ENCODE measurements at regions not wholly inside any gene's neighbourhood (a gene's known extent, or its start where the extent isn't known, plus 50 kb on each side); places are given as distances from the start of the nearest gene placed in this dataset.

- Histone ChIP-seq H3K27me3 (ENCODE audit: control insufficient read depth in 2 of 2, insufficient read depth in 2 of 2, low read length in 2 of 2) (no peaks in the 10 kb centered on the region), H3K27ac (ENCODE audit: low read depth in 2 of 2, low read length in 2 of 2) (no peak overlapping the region), H3K9ac (ENCODE audit: low read depth in 1 of 2, low read length in 2 of 2) (no peak overlapping the region), H3K36me3 (ENCODE audit: control insufficient read depth in 2 of 2, insufficient read depth in 2 of 2, low read length in 2 of 2) (no peaks in the 10 kb centered on the region), H3K4me1 (ENCODE audit: control insufficient read depth in 2 of 2, insufficient read depth in 2 of 2, low read length in 2 of 2) (no peaks in the 10 kb centered on the region), H3K9me3 (ENCODE audit: control insufficient read depth in 2 of 2, low read length in 2 of 2) (no peaks in the 10 kb centered on the region), H3K4me3 (ENCODE audit: low read length in 2 of 2) (no peak overlapping the region)
These were observed 117.6 kb upstream of the CCN2 start for GRCh38 chr6:132068766-132069165.

GRCh38 chr6:132067286-132067685 lies 116.1 kb upstream of the CCN2 start:
- no peaks in the 10 kb centered on the region for H3K4me1 ChIP-seq (ENCODE audit: control insufficient read depth in 2 of 2, insufficient read depth in 2 of 2, low read length in 2 of 2)
- H3K36me3 ChIP-seq (ENCODE audit: control insufficient read depth in 2 of 2, insufficient read depth in 2 of 2, low read length in 2 of 2), result no peaks in the 10 kb centered on the region
- no peak overlapping the region for H3K9ac ChIP-seq (ENCODE audit: low read depth in 1 of 2, low read length in 2 of 2)
- no peaks in the 10 kb centered on the region for H3K27me3 ChIP-seq (ENCODE audit: control insufficient read depth in 2 of 2, insufficient read depth in 2 of 2, low read length in 2 of 2)
- H3K27ac ChIP-seq (ENCODE audit: low read depth in 2 of 2, low read length in 2 of 2), result no peak overlapping the region
- no peaks in the 10 kb centered on the region for H3K9me3 ChIP-seq (ENCODE audit: control insufficient read depth in 2 of 2, low read length in 2 of 2)
- H3K4me3 ChIP-seq (ENCODE audit: low read length in 2 of 2), result no peak overlapping the region

DNA sequence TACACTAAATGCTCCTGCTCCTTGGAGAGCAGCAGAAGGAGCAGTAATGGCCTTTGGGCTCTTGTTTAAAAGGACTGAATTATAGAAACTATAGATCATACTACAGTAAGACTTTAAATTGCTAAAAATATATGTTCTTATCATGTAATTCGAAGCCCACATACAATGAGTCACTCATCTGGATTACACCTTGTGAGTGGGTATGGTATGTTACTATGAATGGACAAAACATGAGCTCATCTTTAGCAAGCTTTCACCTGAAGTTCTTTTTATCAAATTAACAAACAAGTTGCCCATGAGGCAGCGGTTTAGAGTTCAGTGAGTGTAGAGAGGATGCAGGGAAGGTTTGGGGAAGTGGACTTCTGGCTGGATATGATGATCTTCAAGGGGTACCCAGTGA lies 114.4 kb upstream of the CCN2 start:
- Histone ChIP-seq H3K27me3 (ENCODE audit: control insufficient read depth in 2 of 2, insufficient read depth in 2 of 2, low read length in 2 of 2) (no peaks in the 10 kb centered on the region), H3K36me3 (ENCODE audit: control insufficient read depth in 2 of 2, insufficient read depth in 2 of 2, low read length in 2 of 2) (no peaks in the 10 kb centered on the region), H3K4me1 (ENCODE audit: control insufficient read depth in 2 of 2, insufficient read depth in 2 of 2, low read length in 2 of 2) (no peaks in the 10 kb centered on the region), H3K4me3 (ENCODE audit: low read length in 2 of 2) (no peak overlapping the region), H3K27ac (ENCODE audit: low read depth in 2 of 2, low read length in 2 of 2) (no peak overlapping the region), H3K9ac (ENCODE audit: low read depth in 1 of 2, low read length in 2 of 2) (no peak overlapping the region), H3K9me3 (ENCODE audit: control insufficient read depth in 2 of 2, low read length in 2 of 2) (no peaks in the 10 kb centered on the region)

DNA sequence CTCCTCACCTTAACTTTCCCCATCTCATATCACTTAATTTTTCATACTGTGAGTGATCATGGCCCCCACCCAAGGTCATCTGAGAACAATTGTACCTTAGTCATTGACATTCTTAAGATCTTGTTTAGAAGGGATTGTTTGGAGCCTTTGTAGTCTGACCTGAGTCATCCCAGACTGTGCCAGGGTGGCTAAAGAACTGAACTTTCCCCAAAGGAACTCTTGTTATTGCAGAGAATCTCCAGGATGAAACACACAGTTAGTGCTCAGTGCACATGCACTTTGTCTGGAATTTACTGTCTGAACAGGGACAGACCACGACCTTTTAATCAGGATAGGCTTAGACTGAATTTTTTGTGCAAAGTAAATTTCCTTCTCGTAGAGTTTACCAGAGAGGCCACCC lies 112.6 kb upstream of the CCN2 start:
- no peaks in the 10 kb centered on the region for H3K4me1 ChIP-seq (ENCODE audit: control insufficient read depth in 2 of 2, insufficient read depth in 2 of 2, low read length in 2 of 2)
- H3K27me3 ChIP-seq (ENCODE audit: control insufficient read depth in 2 of 2, insufficient read depth in 2 of 2, low read length in 2 of 2), result no peaks in the 10 kb centered on the region
- no peaks in the 10 kb centered on the region for H3K9me3 ChIP-seq (ENCODE audit: control insufficient read depth in 2 of 2, low read length in 2 of 2)
- no peak overlapping the region for H3K9ac ChIP-seq (ENCODE audit: low read depth in 1 of 2, low read length in 2 of 2)
- H3K27ac ChIP-seq (ENCODE audit: low read depth in 2 of 2, low read length in 2 of 2), result no peak overlapping the region
- H3K4me3 ChIP-seq (ENCODE audit: low read length in 2 of 2), result no peak overlapping the region
- H3K36me3 ChIP-seq (ENCODE audit: control insufficient read depth in 2 of 2, insufficient read depth in 2 of 2, low read length in 2 of 2), result no peaks in the 10 kb centered on the region

DNA sequence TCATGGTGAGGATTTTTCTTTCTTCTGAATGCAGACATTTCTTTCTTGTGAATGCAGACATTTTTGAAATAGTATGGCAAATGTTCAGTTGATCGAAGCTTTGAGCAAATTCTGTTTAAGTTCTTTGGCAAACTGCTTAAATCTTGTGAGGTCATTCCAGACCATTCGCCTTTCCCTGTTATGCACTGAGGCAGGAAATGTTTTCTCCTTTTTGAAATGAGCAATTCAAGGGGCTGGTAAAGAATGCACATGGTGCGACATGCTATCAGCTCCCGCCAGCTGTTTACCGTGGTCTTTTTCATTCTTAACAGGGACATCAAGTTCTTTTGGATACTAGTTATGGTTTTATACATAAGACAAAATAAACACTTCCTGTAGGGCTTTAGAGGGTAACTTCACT lies 112.0 kb upstream of the CCN2 start:
- no peak overlapping the region for H3K4me3 ChIP-seq (ENCODE audit: low read length in 2 of 2)
- H3K27me3 ChIP-seq (ENCODE audit: control insufficient read depth in 2 of 2, insufficient read depth in 2 of 2, low read length in 2 of 2), result no peaks in the 10 kb centered on the region
- no peaks in the 10 kb centered on the region for H3K9me3 ChIP-seq (ENCODE audit: control insufficient read depth in 2 of 2, low read length in 2 of 2)
- H3K9ac ChIP-seq (ENCODE audit: low read depth in 1 of 2, low read length in 2 of 2), result no peak overlapping the region
- no peaks in the 10 kb centered on the region for H3K36me3 ChIP-seq (ENCODE audit: control insufficient read depth in 2 of 2, insufficient read depth in 2 of 2, low read length in 2 of 2)
- H3K27ac ChIP-seq (ENCODE audit: low read depth in 2 of 2, low read length in 2 of 2), result no peak overlapping the region
- H3K4me1 ChIP-seq (ENCODE audit: control insufficient read depth in 2 of 2, insufficient read depth in 2 of 2, low read length in 2 of 2), result no peaks in the 10 kb centered on the region

GRCh38 chr6:132062626-132063025 lies 111.5 kb upstream of the CCN2 start:
- H3K9ac ChIP-seq (ENCODE audit: low read depth in 1 of 2, low read length in 2 of 2), result no peak overlapping the region
- H3K9me3 ChIP-seq (ENCODE audit: control insufficient read depth in 2 of 2, low read length in 2 of 2), result no peaks in the 10 kb centered on the region
- no peak overlapping the region for H3K4me3 ChIP-seq (ENCODE audit: low read length in 2 of 2)
- no peak overlapping the region for H3K27ac ChIP-seq (ENCODE audit: low read depth in 2 of 2, low read length in 2 of 2)
- H3K27me3 ChIP-seq (ENCODE audit: control insufficient read depth in 2 of 2, insufficient read depth in 2 of 2, low read length in 2 of 2), result no peaks in the 10 kb centered on the region
- no peaks in the 10 kb centered on the region for H3K36me3 ChIP-seq (ENCODE audit: control insufficient read depth in 2 of 2, insufficient read depth in 2 of 2, low read length in 2 of 2)
- H3K4me1 ChIP-seq (ENCODE audit: control insufficient read depth in 2 of 2, insufficient read depth in 2 of 2, low read length in 2 of 2), result no peaks in the 10 kb centered on the region

GRCh38 chr6:132061381-132061780 lies 110.2 kb upstream of the CCN2 start:
- no peak overlapping the region for H3K4me3 ChIP-seq (ENCODE audit: low read length in 2 of 2)
- H3K9ac ChIP-seq (ENCODE audit: low read depth in 1 of 2, low read length in 2 of 2), result no peak overlapping the region
- H3K4me1 ChIP-seq (ENCODE audit: control insufficient read depth in 2 of 2, insufficient read depth in 2 of 2, low read length in 2 of 2), result no peaks in the 10 kb centered on the region
- no peak overlapping the region for H3K27ac ChIP-seq (ENCODE audit: low read depth in 2 of 2, low read length in 2 of 2)
- H3K27me3 ChIP-seq (ENCODE audit: control insufficient read depth in 2 of 2, insufficient read depth in 2 of 2, low read length in 2 of 2), result no peaks in the 10 kb centered on the region
- no peaks in the 10 kb centered on the region for H3K36me3 ChIP-seq (ENCODE audit: control insufficient read depth in 2 of 2, insufficient read depth in 2 of 2, low read length in 2 of 2)
- H3K9me3 ChIP-seq (ENCODE audit: control insufficient read depth in 2 of 2, low read length in 2 of 2), result no peaks in the 10 kb centered on the region

GRCh38 chr6:132060591-132060990 lies 109.4 kb upstream of the CCN2 start:
- Histone ChIP-seq H3K27ac (ENCODE audit: low read depth in 2 of 2, low read length in 2 of 2) (no peak overlapping the region), H3K27me3 (ENCODE audit: control insufficient read depth in 2 of 2, insufficient read depth in 2 of 2, low read length in 2 of 2) (no peaks in the 10 kb centered on the region), H3K4me3 (ENCODE audit: low read length in 2 of 2) (no peak overlapping the region), H3K36me3 (ENCODE audit: control insufficient read depth in 2 of 2, insufficient read depth in 2 of 2, low read length in 2 of 2) (no peaks in the 10 kb centered on the region), H3K4me1 (ENCODE audit: control insufficient read depth in 2 of 2, insufficient read depth in 2 of 2, low read length in 2 of 2) (no peaks in the 10 kb centered on the region), H3K9me3 (ENCODE audit: control insufficient read depth in 2 of 2, low read length in 2 of 2) (no peaks in the 10 kb centered on the region), H3K9ac (ENCODE audit: low read depth in 1 of 2, low read length in 2 of 2) (no peak overlapping the region)

DNA sequence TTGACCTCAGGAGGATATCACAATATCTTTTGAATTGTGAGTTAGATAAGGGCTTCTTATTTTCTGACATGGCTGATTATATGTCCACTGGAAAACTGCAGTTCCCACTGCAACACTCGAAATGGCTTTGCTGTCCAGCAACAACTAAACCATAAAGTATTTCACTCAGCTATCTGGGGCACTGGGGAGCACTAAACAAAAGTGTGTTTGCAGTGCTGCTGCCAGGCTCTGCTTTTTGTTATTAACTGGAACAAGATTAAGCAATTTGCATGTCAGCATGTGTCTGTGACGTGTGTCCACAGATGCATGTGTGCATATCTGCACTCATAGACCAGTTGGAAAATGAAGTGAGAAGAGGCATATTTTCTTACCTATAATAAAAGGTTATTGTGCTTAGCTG lies 107.8 kb upstream of the CCN2 start:
- Histone ChIP-seq H3K27ac (ENCODE audit: low read depth in 2 of 2, low read length in 2 of 2) (no peak overlapping the region), H3K4me3 (ENCODE audit: low read length in 2 of 2) (no peak overlapping the region), H3K9me3 (ENCODE audit: control insufficient read depth in 2 of 2, low read length in 2 of 2) (no peaks in the 10 kb centered on the region), H3K4me1 (ENCODE audit: control insufficient read depth in 2 of 2, insufficient read depth in 2 of 2, low read length in 2 of 2) (no peaks in the 10 kb centered on the region), H3K36me3 (ENCODE audit: control insufficient read depth in 2 of 2, insufficient read depth in 2 of 2, low read length in 2 of 2) (no peaks in the 10 kb centered on the region), H3K27me3 (ENCODE audit: control insufficient read depth in 2 of 2, insufficient read depth in 2 of 2, low read length in 2 of 2) (no peaks in the 10 kb centered on the region), H3K9ac (ENCODE audit: low read depth in 1 of 2, low read length in 2 of 2) (no peak overlapping the region)

- no peak overlapping the region for H3K4me3 ChIP-seq (ENCODE audit: low read length in 2 of 2)
- no peak overlapping the region for H3K9ac ChIP-seq (ENCODE audit: low read depth in 1 of 2, low read length in 2 of 2)
- H3K27ac ChIP-seq (ENCODE audit: low read depth in 2 of 2, low read length in 2 of 2), result no peak overlapping the region
- no peaks in the 10 kb centered on the region for H3K27me3 ChIP-seq (ENCODE audit: control insufficient read depth in 2 of 2, insufficient read depth in 2 of 2, low read length in 2 of 2)
- no peaks in the 10 kb centered on the region for H3K4me1 ChIP-seq (ENCODE audit: control insufficient read depth in 2 of 2, insufficient read depth in 2 of 2, low read length in 2 of 2)
- H3K9me3 ChIP-seq (ENCODE audit: control insufficient read depth in 2 of 2, low read length in 2 of 2), result no peaks in the 10 kb centered on the region
- H3K36me3 ChIP-seq (ENCODE audit: control insufficient read depth in 2 of 2, insufficient read depth in 2 of 2, low read length in 2 of 2), result no peaks in the 10 kb centered on the region
These were observed 103.4 kb upstream of the CCN2 start for GRCh38 chr6:132054525-132054924.

DNA sequence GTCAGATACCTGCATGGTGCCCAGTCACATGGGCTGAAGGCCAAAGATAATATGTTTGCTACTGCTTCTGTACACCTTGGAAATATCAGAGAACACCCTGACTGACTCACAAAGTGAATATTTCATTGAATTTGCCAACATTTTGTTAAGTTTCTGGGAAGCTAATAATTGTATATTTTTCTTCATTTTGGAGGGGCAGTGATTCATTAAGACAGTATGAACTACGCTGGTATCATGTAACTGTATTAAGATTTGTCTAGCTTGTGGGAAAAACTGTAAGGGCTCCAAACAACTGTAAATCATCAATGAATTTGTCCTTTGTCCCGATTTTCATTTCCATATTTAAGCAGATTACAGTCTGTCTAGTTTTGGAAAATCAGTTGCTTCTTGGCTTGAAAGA lies 102.3 kb upstream of the CCN2 start:
- H3K9ac ChIP-seq (ENCODE audit: low read depth in 1 of 2, low read length in 2 of 2), result no peak overlapping the region
- H3K9me3 ChIP-seq (ENCODE audit: control insufficient read depth in 2 of 2, low read length in 2 of 2), result no peaks in the 10 kb centered on the region
- H3K4me3 ChIP-seq (ENCODE audit: low read length in 2 of 2), result no peak overlapping the region
- no peak overlapping the region for H3K27ac ChIP-seq (ENCODE audit: low read depth in 2 of 2, low read length in 2 of 2)
- H3K27me3 ChIP-seq (ENCODE audit: control insufficient read depth in 2 of 2, insufficient read depth in 2 of 2, low read length in 2 of 2), result no peaks in the 10 kb centered on the region
- no peaks in the 10 kb centered on the region for H3K4me1 ChIP-seq (ENCODE audit: control insufficient read depth in 2 of 2, insufficient read depth in 2 of 2, low read length in 2 of 2)
- H3K36me3 ChIP-seq (ENCODE audit: control insufficient read depth in 2 of 2, insufficient read depth in 2 of 2, low read length in 2 of 2), result no peaks in the 10 kb centered on the region

Measured in mucosa of rectum (tissue), 2 donors.